Heart left ventricle (tissue), 16 donors: ENCODE measurements at regions not wholly inside any gene's neighbourhood (a gene's known extent, or its start where the extent isn't known, plus 50 kb on each side); places are given as distances from the start of the nearest gene placed in this dataset.
"Not testable (repeated sequence)": the region's sequence is repeated elsewhere in the genome, so short reads cannot be mapped to it uniquely, and the experiment has no call there.

Source experiments
- ATAC-seq, 4 donors: fragments of 200-7000 bp; cut with Tn5 transposase; one replicate each; pipeline ENCODE4 v1.9.1; 2020 to 2022; ENCODE audit warnings: moderate library complexity in 4 of 4, mild to moderate bottlenecking in 3 of 4, moderate number of reproducible peaks in 1 of 4
- DNase-seq, 5 donors: peaks; one replicate each; pipeline ENCODE4 v3.0.0-alpha.2; 2020
- H3K27ac ChIP-seq, 12 donors: fragments of 200-600 bp; sonication (generic) in 4 of 12; one replicate each; pipeline versions ENCODE4 v1.5.0 to v1.8.0; 2016 to 2022; ENCODE audit warnings: mild to moderate bottlenecking in 2 of 12
- H3K27me3 ChIP-seq, 9 donors: fragments of 200-600 bp; sonication (generic) in 2 of 9; one replicate each; pipeline versions ENCODE4 v1.5.1 to v1.8.0; 2016 to 2022; ENCODE audit warnings: mild to moderate bottlenecking in 3 of 9
- H3K36me3 ChIP-seq, 9 donors: fragments of 200-600 bp; sonication (generic) in 2 of 9; one replicate each; pipeline versions ENCODE4 v1.5.0 to v1.8.0; 2018 to 2022; ENCODE audit warnings: mild to moderate bottlenecking in 2 of 9
- H3K4me1 ChIP-seq, 12 donors: fragments of 200-600 bp; sonication (generic) in 4 of 12; one replicate each; pipeline versions ENCODE4 v1.5.0 to v1.8.0; 2016 to 2022; ENCODE audit warnings: mild to moderate bottlenecking in 3 of 12
- H3K4me3 ChIP-seq, 12 donors: fragments of 200-600 bp; sonication (generic) in 4 of 12; one replicate each; pipeline versions ENCODE4 v1.5.0 to v1.8.0; 2017 to 2022; ENCODE audit warnings: mild to moderate bottlenecking in 9 of 12, moderate library complexity in 4 of 12
- H3K9me3 ChIP-seq, 12 donors: fragments of 200-600 bp; sonication (generic) in 4 of 12; one replicate each; pipeline versions ENCODE4 v1.5.0 to v1.8.0; 2016 to 2022; ENCODE audit warnings: mild to moderate bottlenecking in 1 of 12
- CTCF ChIP-seq, 12 donors: fragments of 200-600 bp; sonication (generic) in 4 of 12; IDR thresholded peaks; one replicate each; pipeline versions ENCODE4 v1.5.0 to v1.8.0; 2018 to 2022; ENCODE audit warnings: antibody characterized with exemption in 12 of 12, mild to moderate bottlenecking in 5 of 12
- POLR2A ChIP-seq, 2 donors: fragments of 450-650 bp; IDR thresholded peaks; one replicate each; pipeline ENCODE4 v1.6.1; 2017; ENCODE audit warnings: antibody characterized with exemption in 2 of 2, mild to moderate bottlenecking in 2 of 2, moderate library complexity in 2 of 2
- WGBS, 4 donors: extraction: QIAGEN DNeasy Blood & Tissue Kit in 2 of 4; methylation state at CpG; one replicate each; pipeline versions ENCODE4 v1.1.5 to v1.1.7; 2013 to 2018; 5-methylcytosine and 5-hydroxymethylcytosine counted together
- intact Hi-C, 10 donors: fragments of 100-400 bp; cut with DNase I; formaldehyde crosslinking; loops; one replicate each; pipeline versions ENCODE4 v1.11.1 to v1.14.2; 2022
- donor health status: ischemic (EF 13 %, LVEDD 7.1; RV severe dilation, severe dysfunction).
- donor health status: healthy with polysubstance abuse.
- donor health status: DM: no; HTN: yes; CAD: no.
- donor health status: DM: no; HTN: no; CAD: no.
- donor health status: ischemic (EF 25% LVEDD 6.9; RV normal size, moderate dysfunction).
- donor health status: ischemic (EF 25% LVEDD 5.7; RV mildly dilated, moderate dysfunction).
- donor health status: healthy.
- donor health status: DM: yes; HTN: yes; CAD: no.
- donor health status: ischemic (EF 35%, LVEDD 5.7; RV mildly dilated, moderate dysfunction).
- donor health status: nonischemic (EF 11% LVEDD 7.7; RV severe dilation, severe dysfunction).
- donor health status: DM: yes; HTN: yes; CAD: no.
- donor health status: PGD.
- donor health status: ischemic (EF 29% LVEDD 5.4; RV normal size, mild dysfunction).
- donor health status: nonischemic (EF 23%, LVEDD 6.1; RV moderate dilation, normal function).

GRCh38 chr4:171516694-171517093, 296.5 kb upstream of the GALNTL6 start:
- Histone ChIP-seq H3K27me3 (no peaks in the 10 kb centered on the region), H3K27ac (no peak overlapping the region), H3K4me1 (no peaks in the 10 kb centered on the region), H3K36me3 (no peaks in the 10 kb centered on the region), H3K9me3 (peaks cover 0 to 18% (median 1%) of the 10 kb centered on the region in 12 donors), H3K4me3 (no peak overlapping the region)
- 58 to 80% (median 58%) methylated on average over 3 of the region's 3 CpGs for WGBS, 4 donors
- DNase-seq, result no peak
- no peak for TF ChIP-seq CTCF (IDR thresholded peaks at IDR 0.05)
- no peak for TF ChIP-seq POLR2A (IDR thresholded peaks at IDR 0.05)
- ATAC-seq, result no peak
- intact Hi-C loops, result no loop called here

GRCh38 chr4:171484681-171485080, 328.5 kb upstream of the GALNTL6 start:
- TF ChIP-seq CTCF (IDR thresholded peaks at IDR 0.05) (no peak), POLR2A (IDR thresholded peaks at IDR 0.05) (no peak)
- no peak for DNase-seq
- ATAC-seq, result no peak
- H3K9me3 ChIP-seq, result no peaks in the 10 kb centered on the region
- no peaks in the 10 kb centered on the region for H3K4me1 ChIP-seq
- no peak overlapping the region for H3K27ac ChIP-seq
- H3K36me3 ChIP-seq, result no peaks in the 10 kb centered on the region
- intact Hi-C loops, result no loop called here
- no peak overlapping the region for H3K4me3 ChIP-seq
- H3K27me3 ChIP-seq, result no peaks in the 10 kb centered on the region

- intact Hi-C loops, result no loop called here
- ATAC-seq (no peak), DNase-seq (no peak)
- 53 to 73% (median 62%) methylated on average over 1 of the region's 1 CpG for WGBS, 4 donors
- Histone ChIP-seq H3K27me3 (no peaks in the 10 kb centered on the region), H3K4me3 (no peak overlapping the region), H3K36me3 (no peaks in the 10 kb centered on the region), H3K4me1 (no peaks in the 10 kb centered on the region), H3K27ac (no peak overlapping the region), H3K9me3 (no peaks in the 10 kb centered on the region)
- TF ChIP-seq POLR2A (IDR thresholded peaks at IDR 0.05) (no peak), CTCF (IDR thresholded peaks at IDR 0.05) (no peak)
Observed at GRCh38 chr4:171478181-171478580, 335.0 kb upstream of the GALNTL6 start.

GRCh38 chr4:171475111-171475510, 338.1 kb upstream of the GALNTL6 start:
- H3K27ac ChIP-seq, intact Hi-C loops, DNase-seq, H3K27me3 ChIP-seq, ATAC-seq, H3K36me3 ChIP-seq, H3K4me3 ChIP-seq, H3K4me1 ChIP-seq, H3K9me3 ChIP-seq: not testable (repeated sequence)
- 63 to 78% (median 74%) methylated on average over 3 of the region's 3 CpGs for WGBS, 4 donors

GRCh38 chr4:171473155-171473554, 340.0 kb upstream of the GALNTL6 start:
- DNase-seq (no peak), ATAC-seq (no peak)
- TF ChIP-seq POLR2A (IDR thresholded peaks at IDR 0.05) (no peak), CTCF (IDR thresholded peaks at IDR 0.05) (no peak)
- Histone ChIP-seq H3K27me3 (no peaks in the 10 kb centered on the region), H3K36me3 (no peaks in the 10 kb centered on the region), H3K9me3 (peaks cover 0 to 1% (median 0%) of the 10 kb centered on the region in 12 donors), H3K27ac (no peak overlapping the region), H3K4me3 (no peak overlapping the region), H3K4me1 (no peaks in the 10 kb centered on the region)
- 49 to 63% (median 56%) methylated on average over 2 of the region's 2 CpGs for WGBS, 4 donors
- intact Hi-C loops, result no loop called here
